ENCODE measurements at regions not wholly inside any gene's neighbourhood (a gene's known extent, or its start where the extent isn't known, plus 50 kb on each side); places are given as distances from the start of the nearest gene placed in this dataset.

DNA sequence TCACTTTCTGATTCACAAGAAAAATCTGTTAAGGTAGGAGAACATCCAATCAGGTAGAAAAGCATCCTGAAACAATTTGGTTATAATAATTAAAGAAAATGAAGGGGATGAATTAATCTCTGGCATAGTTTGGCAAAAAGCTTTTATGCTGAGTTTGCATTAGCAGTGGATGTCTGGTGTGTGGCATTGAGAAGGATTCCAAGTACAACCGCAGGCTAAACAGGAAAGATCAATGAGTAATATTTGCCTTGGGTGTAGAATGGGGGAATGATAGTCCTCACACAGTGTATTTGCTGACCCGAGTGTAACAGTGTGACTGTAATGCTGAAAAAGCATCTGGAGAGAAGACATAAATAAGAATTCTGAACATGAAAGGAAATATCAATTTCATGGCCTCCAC, 68.3 kb upstream of the SESTD1 start:
- TF ChIP-seq, protein P1, sequence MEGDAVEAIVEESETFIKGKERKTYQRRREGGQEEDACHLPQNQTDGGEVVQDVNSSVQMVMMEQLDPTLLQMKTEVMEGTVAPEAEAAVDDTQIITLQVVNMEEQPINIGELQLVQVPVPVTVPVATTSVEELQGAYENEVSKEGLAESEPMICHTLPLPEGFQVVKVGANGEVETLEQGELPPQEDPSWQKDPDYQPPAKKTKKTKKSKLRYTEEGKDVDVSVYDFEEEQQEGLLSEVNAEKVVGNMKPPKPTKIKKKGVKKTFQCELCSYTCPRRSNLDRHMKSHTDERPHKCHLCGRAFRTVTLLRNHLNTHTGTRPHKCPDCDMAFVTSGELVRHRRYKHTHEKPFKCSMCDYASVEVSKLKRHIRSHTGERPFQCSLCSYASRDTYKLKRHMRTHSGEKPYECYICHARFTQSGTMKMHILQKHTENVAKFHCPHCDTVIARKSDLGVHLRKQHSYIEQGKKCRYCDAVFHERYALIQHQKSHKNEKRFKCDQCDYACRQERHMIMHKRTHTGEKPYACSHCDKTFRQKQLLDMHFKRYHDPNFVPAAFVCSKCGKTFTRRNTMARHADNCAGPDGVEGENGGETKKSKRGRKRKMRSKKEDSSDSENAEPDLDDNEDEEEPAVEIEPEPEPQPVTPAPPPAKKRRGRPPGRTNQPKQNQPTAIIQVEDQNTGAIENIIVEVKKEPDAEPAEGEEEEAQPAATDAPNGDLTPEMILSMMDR (conservative IDR thresholded peaks at IDR 0.05) = no peak
- no peak for TF ChIP-seq ZFX (IDR thresholded peaks at IDR 0.05)

Data from C4-2B (cell line).